CD14-positive monocyte (primary cell): ENCODE measurements at regions not wholly inside any gene's neighbourhood (a gene's known extent, or its start where the extent isn't known, plus 50 kb on each side); places are given as distances from the start of the nearest gene placed in this dataset.

Source experiments
- DNase-seq, 3 donors: peaks; one replicate each; pipeline ENCODE4 v3.0.0-alpha.2; 2011 to 2022
- H2AFZ ChIP-seq: 2 replicates; pipeline ENCODE4 v1.6.0; 2012; ENCODE audit warnings: mild to moderate bottlenecking, low read depth, low read length, inconsistent platforms; ENCODE audit not compliant: insufficient read depth, poor library complexity, severe bottlenecking
- H3K27ac ChIP-seq, 2 donors: 1 replicate in 1 of 2; 2 replicates in 1 of 2; pipeline ENCODE4 v1.5.1; 2012 to 2013; ENCODE audit warnings: low read length in 2 of 2, control low read depth in 1 of 2, inconsistent platforms in 1 of 2, low read depth in 1 of 2, mild to moderate bottlenecking in 1 of 2
- H3K27me3 ChIP-seq, 2 donors: one replicate each; pipeline versions ENCODE4 v1.6.0 to v1.6.1; 2011 to 2013; ENCODE audit warnings: low read length in 2 of 2; ENCODE audit not compliant: control insufficient read depth in 2 of 2, insufficient read depth in 2 of 2
- H3K36me3 ChIP-seq, 2 donors: replicated peaks in 1 of 2; 1 replicate in 1 of 2; 2 replicates in 1 of 2; pipeline versions ENCODE4 v1.5.1 to v1.6.1; 2012 to 2013; ENCODE audit warnings: low read length in 2 of 2, control low read depth in 1 of 2, inconsistent platforms in 1 of 2, mild to moderate bottlenecking in 1 of 2; ENCODE audit not compliant: insufficient read depth in 2 of 2, control insufficient read depth in 1 of 2
- H3K4me1 ChIP-seq, 2 donors: 1 replicate in 1 of 2; 2 replicates in 1 of 2; pipeline versions ENCODE4 v1.5.1 to v1.6.1; 2012 to 2013; ENCODE audit warnings: low read length in 2 of 2, control low read depth in 1 of 2, inconsistent platforms in 1 of 2, mild to moderate bottlenecking in 1 of 2, moderate library complexity in 1 of 2; ENCODE audit not compliant: insufficient read depth in 2 of 2, control insufficient read depth in 1 of 2
- H3K4me2 ChIP-seq: replicated peaks from 2 replicates; pipeline ENCODE3; 2012; ENCODE audit warnings: low read length, moderate library complexity, mild to moderate bottlenecking; ENCODE audit not compliant: poor library complexity, severe bottlenecking; ENCODE audit errors: extremely low read depth
- H3K4me3 ChIP-seq, 3 experiments: fragments of 200-600 bp in 1 of 3; sonication (generic) in 1 of 3; replicated peaks in 1 of 3; 1 replicate in 2 of 3; 2 replicates in 1 of 3; pipeline ENCODE4 v1.5.1; 2011 to 2013; ENCODE audit warnings: low read length in 3 of 3, mild to moderate bottlenecking in 3 of 3, control low read depth in 2 of 3, low read depth in 2 of 3, inconsistent platforms in 1 of 3, moderate library complexity in 1 of 3
- H3K79me2 ChIP-seq: 2 replicates; pipeline ENCODE4 v1.6.0; 2012; ENCODE audit warnings: mild to moderate bottlenecking, control low read depth, inconsistent platforms, low read length, moderate library complexity; ENCODE audit not compliant: insufficient read depth
- H3K9ac ChIP-seq: 2 replicates; pipeline ENCODE4 v1.6.0; 2017; ENCODE audit warnings: low read length, mild to moderate bottlenecking; ENCODE audit not compliant: insufficient read depth, poor library complexity, severe bottlenecking
- H3K9me3 ChIP-seq, 2 donors: replicated peaks in 1 of 2; 1 replicate in 1 of 2; 2 replicates in 1 of 2; pipeline versions ENCODE4 v1.5.1 to v1.6.1; 2012 to 2013; ENCODE audit warnings: low read length in 2 of 2, control low read depth in 1 of 2; ENCODE audit not compliant: control insufficient read depth in 1 of 2, insufficient read depth in 1 of 2
- H4K20me1 ChIP-seq: 2 replicates; pipeline ENCODE4 v1.6.0; 2012; ENCODE audit warnings: mild to moderate bottlenecking, low read length, control low read depth, moderate library complexity; ENCODE audit not compliant: insufficient read depth
- H3K27ac Mint-ChIP-seq, 7 donors: one replicate each; pipeline ENCODE4 v1.8.0; 2020; ENCODE audit warnings: mild to moderate bottlenecking in 7 of 7, mixed read lengths in 7 of 7, moderate library complexity in 6 of 7, inconsistent platforms in 2 of 7
- H3K27me3 Mint-ChIP-seq, 3 donors: one replicate each; pipeline ENCODE4 v1.8.0; 2021 to 2022; ENCODE audit warnings: low read depth in 3 of 3, mild to moderate bottlenecking in 3 of 3, mixed read lengths in 3 of 3, moderate library complexity in 3 of 3, inconsistent platforms in 1 of 3
- H3K36me3 Mint-ChIP-seq, 2 donors: one replicate each; pipeline ENCODE4 v1.8.0; 2020; ENCODE audit warnings: mixed read lengths in 2 of 2, inconsistent platforms in 1 of 2, mild to moderate bottlenecking in 1 of 2
- H3K4me1 Mint-ChIP-seq: one replicate; pipeline ENCODE4 v1.8.0; 2020; ENCODE audit warnings: mild to moderate bottlenecking, mixed read lengths
- H3K4me3 Mint-ChIP-seq, 2 donors: one replicate each; pipeline ENCODE4 v1.8.0; 2020; ENCODE audit warnings: mild to moderate bottlenecking in 2 of 2, mixed read lengths in 2 of 2, moderate library complexity in 1 of 2
- H3K9me3 Mint-ChIP-seq, 7 donors: one replicate each; pipeline ENCODE4 v1.8.0; 2020 to 2022; ENCODE audit warnings: mixed read lengths in 7 of 7, mild to moderate bottlenecking in 6 of 7, moderate library complexity in 6 of 7, inconsistent platforms in 2 of 7
- CTCF ChIP-seq: fragments of 200-600 bp; IDR thresholded peaks from one replicate; pipeline ENCODE4 v1.8.0; 2022; ENCODE audit warnings: antibody characterized with exemption, mild to moderate bottlenecking
- whole genome bisulfite sequencing: methylation state at CpG from one replicate; pipeline ENCODE4 v1.1.5; 2013; ENCODE audit warnings: missing lambda C conversion rate; ENCODE audit not compliant: insufficient coverage; 5-methylcytosine and 5-hydroxymethylcytosine counted together
- intact Hi-C, 2 donors: fragments of 100-400 bp; cut with micrococcal nuclease; formaldehyde crosslinking; loops; one replicate each; pipeline versions ENCODE4 v1.15.0 to v1.15.1; 2023

- no peak overlapping the region for H3K27ac ChIP-seq
- intact Hi-C loops = no loop called here
- TF ChIP-seq CTCF = no peak
- H3K9me3 ChIP-seq = peaks cover 5 to 7% of the 10 kb centered on the region in 2 donors
- DNase-seq = no peak
- H3K4me1 ChIP-seq = no peaks in the 10 kb centered on the region
- Mint-ChIP-seq H3K36me3 (no peaks in the 10 kb centered on the region), H3K27me3 (no peaks in the 10 kb centered on the region), H3K27ac (no peak overlapping the region), H3K9me3 (peaks cover 0 to 7% (median 2%) of the 10 kb centered on the region in 7 donors), H3K4me1 (no peaks in the 10 kb centered on the region), H3K4me3 (no peak overlapping the region)
- H3K27me3 ChIP-seq = no peaks in the 10 kb centered on the region
- no peak overlapping the region for H3K4me3 ChIP-seq
- no peaks in the 10 kb centered on the region for H3K36me3 ChIP-seq
- no peak overlapping the region for H3K4me2 ChIP-seq
- no peak overlapping the region for H3K9ac ChIP-seq
- no peaks in the 10 kb centered on the region for H3K79me2 ChIP-seq
- H2AFZ ChIP-seq = no peak overlapping the region
- no peaks in the 10 kb centered on the region for H4K20me1 ChIP-seq
Observed at GRCh38 chr10:108749042-108749441, 1174.3 kb downstream of the XPNPEP1 start.

GRCh38 chr10:108736111-108736510 is 1187.2 kb downstream of the XPNPEP1 start:
- Histone ChIP-seq H4K20me1 (no peaks in the 10 kb centered on the region), H3K27me3 (no peaks in the 10 kb centered on the region), H3K4me2 (no peak overlapping the region), H3K9ac (no peak overlapping the region), H2AFZ (no peak overlapping the region), H3K4me3 (no peak overlapping the region), H3K79me2 (no peaks in the 10 kb centered on the region), H3K4me1 (no peaks in the 10 kb centered on the region), H3K36me3 (no peaks in the 10 kb centered on the region), H3K9me3 (peaks cover 0 to 8% of the 10 kb centered on the region in 2 donors), H3K27ac (no peak overlapping the region)
- H3K4me3 Mint-ChIP-seq = no peak overlapping the region
- no peaks in the 10 kb centered on the region for H3K27me3 Mint-ChIP-seq
- TF ChIP-seq CTCF = no peak
- no peaks in the 10 kb centered on the region for H3K4me1 Mint-ChIP-seq
- WGBS = no CpG with 5 or more reads among the region's 1 CpG
- H3K27ac Mint-ChIP-seq = no peak overlapping the region
- no peaks in the 10 kb centered on the region for H3K36me3 Mint-ChIP-seq
- H3K9me3 Mint-ChIP-seq = peaks cover 0 to 10% (median 6%) of the 10 kb centered on the region in 7 donors
- intact Hi-C loops = no loop called here
- no peak for DNase-seq
